ENCODE measurements at regions not wholly inside any gene's neighbourhood (a gene's known extent, or its start where the extent isn't known, plus 50 kb on each side); places are given as distances from the start of the nearest gene placed in this dataset.

DNA sequence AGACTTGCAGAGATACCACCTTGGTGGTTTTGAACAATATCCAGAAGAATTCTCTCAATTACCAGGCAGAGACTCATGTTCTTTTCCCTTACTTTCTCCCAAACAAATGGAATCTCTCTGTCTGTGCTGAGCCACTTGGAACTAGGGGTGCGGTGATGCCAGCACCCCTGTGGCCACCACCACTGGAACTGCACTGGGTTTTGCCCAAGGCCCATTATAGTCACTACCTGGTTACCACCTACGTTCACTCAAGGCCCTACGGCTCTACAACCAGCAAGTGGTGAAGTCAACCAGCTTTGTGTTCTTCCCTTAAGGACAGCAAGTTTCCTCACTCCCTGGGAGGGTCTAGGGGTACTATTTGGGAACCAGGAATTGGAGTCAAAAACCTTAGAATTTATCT lies 1183.7 kb downstream of the FSTL5 start:
- H2AFZ ChIP-seq (ENCODE audit: control insufficient read depth, low read depth, low read length): no peak overlapping the region
- no peak overlapping the region for H3K27ac ChIP-seq (ENCODE audit: control insufficient read depth, insufficient read depth)
- no peaks in the 10 kb centered on the region for H3K4me1 ChIP-seq (ENCODE audit: control insufficient read depth, insufficient read depth, low read length)
- no peak for ATAC-seq
- DNase-seq (ENCODE audit: low read depth, low spot score): no peak
- in situ Hi-C loops (cut with MboI) (no loop called here), intact Hi-C loops (cut with micrococcal nuclease; ENCODE audit: unreplicated experiment) (no loop called here)
- TF ChIP-seq SP1 (IDR thresholded peaks at IDR 0.05; ENCODE audit: low read depth, low read length) (no peak), STAT1 (conservative IDR thresholded peaks at IDR 0.05) (no peak), GABPA (IDR thresholded peaks at IDR 0.05; ENCODE audit: low read depth) (no peak), ZNF274 (IDR thresholded peaks at IDR 0.05; ENCODE audit: insufficient read depth, insufficient read length) (no peak), NBN (IDR thresholded peaks at IDR 0.05) (no peak), ZNF217 (IDR thresholded peaks at IDR 0.05) (no peak), BACH1 (IDR thresholded peaks at IDR 0.05; ENCODE audit: borderline replicate concordance) (no peak), EZH2 (IDR thresholded peaks at IDR 0.05; ENCODE audit: borderline replicate concordance, control insufficient read depth, low read depth, low read length) (no peak), MTA2 (IDR thresholded peaks at IDR 0.05; ENCODE audit: low read depth) (no peak), NFXL1 (IDR thresholded peaks at IDR 0.05; ENCODE audit: borderline replicate concordance) (no peak), ZZZ3 (IDR thresholded peaks at IDR 0.05; ENCODE audit: control insufficient read depth, insufficient read length, low read depth) (no peak), NFYB (IDR thresholded peaks at IDR 0.05; ENCODE audit: insufficient read depth, low read depth, low read length) (no peak), ZBED1 (IDR thresholded peaks at IDR 0.05; ENCODE audit: borderline replicate concordance) (no peak)
- TF ChIP-seq, protein P1, sequence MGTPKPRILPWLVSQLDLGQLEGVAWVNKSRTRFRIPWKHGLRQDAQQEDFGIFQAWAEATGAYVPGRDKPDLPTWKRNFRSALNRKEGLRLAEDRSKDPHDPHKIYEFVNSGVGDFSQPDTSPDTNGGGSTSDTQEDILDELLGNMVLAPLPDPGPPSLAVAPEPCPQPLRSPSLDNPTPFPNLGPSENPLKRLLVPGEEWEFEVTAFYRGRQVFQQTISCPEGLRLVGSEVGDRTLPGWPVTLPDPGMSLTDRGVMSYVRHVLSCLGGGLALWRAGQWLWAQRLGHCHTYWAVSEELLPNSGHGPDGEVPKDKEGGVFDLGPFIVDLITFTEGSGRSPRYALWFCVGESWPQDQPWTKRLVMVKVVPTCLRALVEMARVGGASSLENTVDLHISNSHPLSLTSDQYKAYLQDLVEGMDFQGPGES (IDR thresholded peaks at IDR 0.05): no peak
- no peaks in the 10 kb centered on the region for H3K36me3 ChIP-seq (ENCODE audit: control insufficient read depth in 2 of 2, insufficient read depth in 2 of 2, low read length in 1 of 2)
- H3K4me3 ChIP-seq: no peak overlapping the region
- SMC1A ChIA-PET (ENCODE audit: uncharacterized antibody, unreplicated experiment): no interaction called here
- FAIRE-seq: no peak
- no peaks in the 10 kb centered on the region for H3K27me3 ChIP-seq (replicated peaks in 1 of 2; ENCODE audit: control insufficient read depth in 2 of 2, insufficient read depth in 2 of 2, low read length in 1 of 2)
- RAD21 ChIA-PET (ENCODE audit: unreplicated experiment): interaction anchor here (0.6 kb wide), 1 partner anchor 408 kb away, joined by 3 read pairs; no protein-coding TSS in a partner anchor
- H3K9me3 ChIP-seq (replicated peaks; ENCODE audit: control insufficient read depth, insufficient read depth, low read length): no peaks in the 10 kb centered on the region
- no peaks in the 10 kb centered on the region for H4K20me1 ChIP-seq (ENCODE audit: control insufficient read depth, insufficient read depth)
- no peaks in the 10 kb centered on the region for H3K79me2 ChIP-seq (ENCODE audit: control insufficient read depth, insufficient read depth, low read length)
- CTCF ChIA-PET: no interaction called here
- POLR2A ChIA-PET: no interaction called here
- H3K9ac ChIP-seq (ENCODE audit: control insufficient read depth, insufficient read depth, low read length): no peak overlapping the region
- 3% methylated on average over 3 of the region's 3 CpGs for WGBS (ENCODE audit: insufficient coverage, insufficient replicate concordance, low lambda C conversion rate, missing lambda C conversion rate)
- H3K4me2 ChIP-seq (ENCODE audit: control insufficient read depth, insufficient read depth): no peak overlapping the region
- BruUV-seq (replicated peaks): no TSS peak
